Neural progenitor cell (in vitro differentiated cells): ENCODE measurements at regions not wholly inside any gene's neighbourhood (a gene's known extent, or its start where the extent isn't known, plus 50 kb on each side); places are given as distances from the start of the nearest gene placed in this dataset.
"Not testable (repeated sequence)": the region's sequence is repeated elsewhere in the genome, so short reads cannot be mapped to it uniquely, and the experiment has no call there.

Source experiments
- EZH2 ChIP-seq: fragments of 200-600 bp; sonication (generic); IDR thresholded peaks from 2 replicates; pipeline ENCODE4 v1.6.1; 2017; ENCODE audit warnings: antibody characterized with exemption, mild to moderate bottlenecking, moderate library complexity
- TF ChIP-seq, protein P1 (sequence below): fragments of 200-600 bp; sonication (generic); IDR thresholded peaks from 2 replicates; pipeline ENCODE4 v1.5.1; 2017; ENCODE audit warnings: antibody characterized with exemption, mild to moderate bottlenecking

DNA sequence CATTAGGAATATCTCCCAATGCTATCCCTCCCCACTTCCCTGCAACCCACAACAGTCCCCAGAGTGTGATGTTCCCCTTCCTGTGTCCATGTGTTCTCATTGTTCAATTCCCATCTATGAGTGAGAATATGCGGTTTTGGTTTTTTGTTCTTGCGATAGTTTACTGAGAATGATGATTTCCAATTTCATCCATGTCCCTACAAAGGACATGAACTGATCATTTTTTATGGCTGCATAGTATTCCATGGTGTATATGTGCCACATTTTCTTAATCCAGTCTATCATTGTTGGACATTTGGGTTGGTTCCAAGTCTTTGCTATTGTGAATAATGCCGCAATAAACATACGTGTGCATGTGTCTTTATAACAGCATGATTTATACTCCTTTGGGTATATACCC is 169.5 kb downstream of the SIM1 start:
- TF ChIP-seq, protein P1, sequence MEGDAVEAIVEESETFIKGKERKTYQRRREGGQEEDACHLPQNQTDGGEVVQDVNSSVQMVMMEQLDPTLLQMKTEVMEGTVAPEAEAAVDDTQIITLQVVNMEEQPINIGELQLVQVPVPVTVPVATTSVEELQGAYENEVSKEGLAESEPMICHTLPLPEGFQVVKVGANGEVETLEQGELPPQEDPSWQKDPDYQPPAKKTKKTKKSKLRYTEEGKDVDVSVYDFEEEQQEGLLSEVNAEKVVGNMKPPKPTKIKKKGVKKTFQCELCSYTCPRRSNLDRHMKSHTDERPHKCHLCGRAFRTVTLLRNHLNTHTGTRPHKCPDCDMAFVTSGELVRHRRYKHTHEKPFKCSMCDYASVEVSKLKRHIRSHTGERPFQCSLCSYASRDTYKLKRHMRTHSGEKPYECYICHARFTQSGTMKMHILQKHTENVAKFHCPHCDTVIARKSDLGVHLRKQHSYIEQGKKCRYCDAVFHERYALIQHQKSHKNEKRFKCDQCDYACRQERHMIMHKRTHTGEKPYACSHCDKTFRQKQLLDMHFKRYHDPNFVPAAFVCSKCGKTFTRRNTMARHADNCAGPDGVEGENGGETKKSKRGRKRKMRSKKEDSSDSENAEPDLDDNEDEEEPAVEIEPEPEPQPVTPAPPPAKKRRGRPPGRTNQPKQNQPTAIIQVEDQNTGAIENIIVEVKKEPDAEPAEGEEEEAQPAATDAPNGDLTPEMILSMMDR: not testable (repeated sequence)
- TF ChIP-seq EZH2: not testable (repeated sequence)
